ENCODE measurements at regions not wholly inside any gene's neighbourhood (a gene's known extent, or its start where the extent isn't known, plus 50 kb on each side); places are given as distances from the start of the nearest gene placed in this dataset.

- H3K9me3 ChIP-seq (ENCODE audit: low read depth) = no peaks in the 10 kb centered on the region
- H3K79me2 ChIP-seq = no peaks in the 10 kb centered on the region
- H3K36me3 ChIP-seq (replicated peaks; ENCODE audit: insufficient read depth, low read depth) = no peaks in the 10 kb centered on the region
- H3K9me2 ChIP-seq (replicated peaks; ENCODE audit: insufficient read depth) = no peaks in the 10 kb centered on the region
- no peak overlapping the region for H3K4me2 ChIP-seq
- H3K27ac ChIP-seq = no peak overlapping the region
- WGBS (ENCODE audit: low lambda C conversion rate, missing lambda C conversion rate) = 86% methylated on average over 3 of the region's 3 CpGs
- TF ChIP-seq CTCF (IDR thresholded peaks at IDR 0.05; ENCODE audit: poor library complexity) = no peak
- TF ChIP-seq EZH2phosphoT487 (IDR thresholded peaks at IDR 0.05; ENCODE audit: low read depth, severe bottlenecking, unreplicated experiment) = no peak
- no peak for TF ChIP-seq EZH2 (IDR thresholded peaks at IDR 0.05; ENCODE audit: borderline replicate concordance)
- no peaks in the 10 kb centered on the region for H4K20me1 ChIP-seq (ENCODE audit: insufficient read depth, poor library complexity, severe bottlenecking)
- H3K4me1 ChIP-seq (ENCODE audit: insufficient read depth) = no peaks in the 10 kb centered on the region
- H3K4me3 ChIP-seq = no peak overlapping the region
- H2AFZ ChIP-seq = no peak overlapping the region
- H3K27me3 ChIP-seq = no peaks in the 10 kb centered on the region
- no peak for DNase-seq (ENCODE audit: low spot score)
These were observed 137.3 kb upstream of the PTPRM start for GRCh38 chr18:7429831-7430230.

- no peak for DNase-seq (ENCODE audit: low spot score)
- no peak overlapping the region for H3K27ac ChIP-seq
- TF ChIP-seq CTCF (IDR thresholded peaks at IDR 0.05; ENCODE audit: poor library complexity) = no peak
- no peak for TF ChIP-seq EZH2 (IDR thresholded peaks at IDR 0.05; ENCODE audit: borderline replicate concordance)
- no peak for TF ChIP-seq EZH2phosphoT487 (IDR thresholded peaks at IDR 0.05; ENCODE audit: low read depth, severe bottlenecking, unreplicated experiment)
- H2AFZ ChIP-seq = no peak overlapping the region
- H3K79me2 ChIP-seq = no peaks in the 10 kb centered on the region
- H3K4me3 ChIP-seq = no peak overlapping the region
- no peak overlapping the region for H3K4me2 ChIP-seq
- H3K9me2 ChIP-seq (replicated peaks; ENCODE audit: insufficient read depth) = no peaks in the 10 kb centered on the region
- H3K36me3 ChIP-seq (replicated peaks; ENCODE audit: insufficient read depth, low read depth) = no peaks in the 10 kb centered on the region
- no peaks in the 10 kb centered on the region for H4K20me1 ChIP-seq (ENCODE audit: insufficient read depth, poor library complexity, severe bottlenecking)
- H3K27me3 ChIP-seq = no peaks in the 10 kb centered on the region
- H3K9me3 ChIP-seq (ENCODE audit: low read depth) = no peaks in the 10 kb centered on the region
- H3K4me1 ChIP-seq (ENCODE audit: insufficient read depth) = no peaks in the 10 kb centered on the region
- 85% methylated on average over 2 of the region's 2 CpGs for WGBS (ENCODE audit: low lambda C conversion rate, missing lambda C conversion rate)
These were observed 130.9 kb upstream of the PTPRM start for GRCh38 chr18:7436166-7436565.

- Histone ChIP-seq H2AFZ (no peak overlapping the region), H3K4me1 (ENCODE audit: insufficient read depth) (no peaks in the 10 kb centered on the region), H3K9me3 (ENCODE audit: low read depth) (no peaks in the 10 kb centered on the region), H3K27ac (no peak overlapping the region), H3K79me2 (no peaks in the 10 kb centered on the region), H3K36me3 (replicated peaks; ENCODE audit: insufficient read depth, low read depth) (no peaks in the 10 kb centered on the region), H3K4me2 (no peak overlapping the region), H3K9me2 (replicated peaks; ENCODE audit: insufficient read depth) (no peaks in the 10 kb centered on the region), H4K20me1 (ENCODE audit: insufficient read depth, poor library complexity, severe bottlenecking) (no peaks in the 10 kb centered on the region), H3K4me3 (no peak overlapping the region), H3K27me3 (no peaks in the 10 kb centered on the region)
- TF ChIP-seq EZH2phosphoT487 (IDR thresholded peaks at IDR 0.05; ENCODE audit: low read depth, severe bottlenecking, unreplicated experiment) (no peak), EZH2 (IDR thresholded peaks at IDR 0.05; ENCODE audit: borderline replicate concordance) (no peak), CTCF (IDR thresholded peaks at IDR 0.05; ENCODE audit: poor library complexity) (no peak)
- WGBS (ENCODE audit: low lambda C conversion rate, missing lambda C conversion rate) = 78% methylated on average over 7 of the region's 7 CpGs
- DNase-seq (ENCODE audit: low spot score) = no peak
These were observed 129.2 kb upstream of the PTPRM start for GRCh38 chr18:7437870-7438269.

- Histone ChIP-seq H3K4me2 (no peak overlapping the region), H3K4me3 (no peak overlapping the region), H3K36me3 (replicated peaks; ENCODE audit: insufficient read depth, low read depth) (no peaks in the 10 kb centered on the region), H3K27ac (no peak overlapping the region), H4K20me1 (ENCODE audit: insufficient read depth, poor library complexity, severe bottlenecking) (no peaks in the 10 kb centered on the region), H3K4me1 (ENCODE audit: insufficient read depth) (no peaks in the 10 kb centered on the region), H3K79me2 (no peaks in the 10 kb centered on the region), H3K27me3 (no peaks in the 10 kb centered on the region), H3K9me3 (ENCODE audit: low read depth) (no peaks in the 10 kb centered on the region), H2AFZ (no peak overlapping the region), H3K9me2 (replicated peaks; ENCODE audit: insufficient read depth) (no peaks in the 10 kb centered on the region)
- 45% methylated on average over 2 of the region's 2 CpGs for WGBS (ENCODE audit: low lambda C conversion rate, missing lambda C conversion rate)
- TF ChIP-seq EZH2phosphoT487 (IDR thresholded peaks at IDR 0.05; ENCODE audit: low read depth, severe bottlenecking, unreplicated experiment) (no peak), EZH2 (IDR thresholded peaks at IDR 0.05; ENCODE audit: borderline replicate concordance) (no peak), CTCF (IDR thresholded peaks at IDR 0.05; ENCODE audit: poor library complexity) (no peak)
- DNase-seq (ENCODE audit: low spot score) = no peak
These were observed 128.5 kb upstream of the PTPRM start for GRCh38 chr18:7438646-7439045.

Measured in hepatocyte (in vitro differentiated cells).